AG10803 (cell line): ENCODE measurements at regions not wholly inside any gene's neighbourhood (a gene's known extent, or its start where the extent isn't known, plus 50 kb on each side); places are given as distances from the start of the nearest gene placed in this dataset.

Experiments
- DNase-seq: peaks from one replicate; pipeline ENCODE4 v3.0.0; 2010; ENCODE audit warnings: low read depth
- H3K4me3 ChIP-seq: 2 replicates; pipeline ENCODE4 v1.5.1; 2011; ENCODE audit warnings: mild to moderate bottlenecking, low read length, control low read depth
- TF ChIP-seq, protein P1 (sequence below): conservative IDR thresholded peaks from 2 replicates; pipeline ENCODE4 v1.5.1; 2011; ENCODE audit warnings: mild to moderate bottlenecking, low read length, control low read depth, inconsistent platforms

DNA sequence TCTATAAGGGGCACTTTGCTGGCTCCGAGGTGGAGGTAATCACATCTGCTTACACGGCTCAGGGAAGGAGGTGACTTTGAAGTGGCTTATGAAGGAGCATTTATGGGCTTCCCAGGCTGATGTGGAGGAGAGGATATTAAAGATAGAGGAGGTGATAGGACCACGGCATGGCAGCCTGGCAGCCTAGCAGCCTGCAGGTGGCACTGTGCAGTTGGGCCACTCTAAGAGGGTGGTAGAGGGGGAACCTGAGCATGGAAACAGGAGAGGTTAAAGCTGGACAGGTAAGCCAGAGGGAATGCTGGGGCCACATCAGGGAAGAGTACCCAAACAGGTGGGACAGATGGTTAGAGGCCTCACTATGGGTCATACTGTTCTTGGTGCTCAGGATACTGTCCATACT, 375.0 kb downstream of the WDR72 start:
- TF ChIP-seq, protein P1, sequence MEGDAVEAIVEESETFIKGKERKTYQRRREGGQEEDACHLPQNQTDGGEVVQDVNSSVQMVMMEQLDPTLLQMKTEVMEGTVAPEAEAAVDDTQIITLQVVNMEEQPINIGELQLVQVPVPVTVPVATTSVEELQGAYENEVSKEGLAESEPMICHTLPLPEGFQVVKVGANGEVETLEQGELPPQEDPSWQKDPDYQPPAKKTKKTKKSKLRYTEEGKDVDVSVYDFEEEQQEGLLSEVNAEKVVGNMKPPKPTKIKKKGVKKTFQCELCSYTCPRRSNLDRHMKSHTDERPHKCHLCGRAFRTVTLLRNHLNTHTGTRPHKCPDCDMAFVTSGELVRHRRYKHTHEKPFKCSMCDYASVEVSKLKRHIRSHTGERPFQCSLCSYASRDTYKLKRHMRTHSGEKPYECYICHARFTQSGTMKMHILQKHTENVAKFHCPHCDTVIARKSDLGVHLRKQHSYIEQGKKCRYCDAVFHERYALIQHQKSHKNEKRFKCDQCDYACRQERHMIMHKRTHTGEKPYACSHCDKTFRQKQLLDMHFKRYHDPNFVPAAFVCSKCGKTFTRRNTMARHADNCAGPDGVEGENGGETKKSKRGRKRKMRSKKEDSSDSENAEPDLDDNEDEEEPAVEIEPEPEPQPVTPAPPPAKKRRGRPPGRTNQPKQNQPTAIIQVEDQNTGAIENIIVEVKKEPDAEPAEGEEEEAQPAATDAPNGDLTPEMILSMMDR, result no peak
- H3K4me3 ChIP-seq, result no peak overlapping the region
- no peak for DNase-seq

DNA sequence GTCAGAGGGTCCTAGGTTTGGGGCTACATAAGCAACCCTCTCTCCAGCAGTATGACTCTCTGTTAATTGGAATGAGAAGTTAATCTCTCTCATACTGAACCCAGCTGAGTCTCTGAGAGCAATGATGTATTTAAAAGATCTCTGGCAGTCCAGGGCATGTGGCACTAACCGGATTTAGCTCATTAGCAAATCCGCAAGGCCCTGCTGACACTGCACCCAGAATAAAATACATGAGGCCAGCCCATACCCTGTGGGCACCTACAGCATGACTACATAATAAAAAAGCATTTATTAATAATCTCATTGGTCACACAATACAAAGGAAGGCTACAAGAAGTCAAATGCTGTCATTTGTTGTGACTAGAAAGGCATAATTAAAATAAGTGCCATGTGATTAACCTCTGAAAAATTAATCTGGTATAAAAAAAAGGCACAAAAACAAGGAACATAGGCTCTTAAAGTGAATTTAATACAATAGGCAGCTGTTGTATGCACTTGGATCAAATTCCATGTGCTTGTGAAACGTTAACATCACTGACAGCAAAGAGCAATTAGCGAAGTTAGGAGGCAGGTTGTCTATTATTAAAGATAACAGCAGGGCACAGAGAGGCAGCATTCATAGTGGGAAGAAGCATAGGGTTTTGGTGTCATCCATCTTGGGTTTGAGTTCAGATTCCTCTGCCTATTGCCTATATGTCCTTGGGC, 381.2 kb downstream of the WDR72 start:
- H3K4me3 ChIP-seq, result no peak overlapping the region
- DNase-seq, result no peak
- TF ChIP-seq, protein P1, result no peak

DNA sequence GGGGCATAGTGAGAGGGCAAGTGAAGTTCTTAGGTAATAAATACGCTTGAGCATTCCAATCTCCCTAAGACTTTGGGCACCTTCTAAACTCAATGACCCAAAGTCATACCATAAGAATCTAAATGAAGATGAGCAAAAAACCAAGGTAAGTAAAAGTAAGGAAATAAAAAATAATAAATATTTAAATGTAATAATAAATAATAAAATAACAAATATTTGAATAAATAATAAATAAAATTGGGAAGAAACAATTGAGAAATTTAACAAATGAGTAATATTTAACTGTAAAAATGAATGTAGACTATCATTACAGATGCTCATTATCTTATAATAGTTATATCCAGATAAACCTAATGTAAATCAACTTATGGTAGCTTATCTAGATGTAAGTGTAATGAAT, 391.7 kb downstream of the WDR72 start:
- H3K4me3 ChIP-seq, result no peak overlapping the region
- no peak for DNase-seq
- TF ChIP-seq, protein P1, result no peak

- DNase-seq, result no peak
- TF ChIP-seq, protein P1, result no peak
- no peak overlapping the region for H3K4me3 ChIP-seq
These were observed 398.6 kb downstream of the WDR72 start for GRCh38 chr15:53360881-53361280.

DNA sequence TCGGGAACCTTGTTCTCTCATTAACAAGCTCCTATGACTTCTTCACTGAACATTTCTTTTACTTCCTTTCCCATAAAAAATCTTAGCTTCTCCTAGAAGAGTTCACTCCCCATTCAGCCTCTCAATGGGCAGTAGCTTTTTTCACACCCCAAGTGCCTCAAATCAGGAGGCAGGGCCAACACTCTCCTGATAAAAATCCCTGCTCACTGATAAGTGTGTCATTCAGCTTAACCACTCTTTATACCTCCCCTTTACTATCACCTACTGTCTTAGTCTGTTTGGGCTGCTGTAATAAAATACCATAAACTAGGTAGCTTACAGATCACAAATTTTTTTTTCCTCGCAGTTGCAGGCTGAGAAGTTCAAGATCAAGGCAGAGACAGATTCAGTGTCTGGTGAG, 400.4 kb downstream of the WDR72 start:
- TF ChIP-seq, protein P1, result no peak
- H3K4me3 ChIP-seq, result no peak overlapping the region
- DNase-seq, result no peak

DNA sequence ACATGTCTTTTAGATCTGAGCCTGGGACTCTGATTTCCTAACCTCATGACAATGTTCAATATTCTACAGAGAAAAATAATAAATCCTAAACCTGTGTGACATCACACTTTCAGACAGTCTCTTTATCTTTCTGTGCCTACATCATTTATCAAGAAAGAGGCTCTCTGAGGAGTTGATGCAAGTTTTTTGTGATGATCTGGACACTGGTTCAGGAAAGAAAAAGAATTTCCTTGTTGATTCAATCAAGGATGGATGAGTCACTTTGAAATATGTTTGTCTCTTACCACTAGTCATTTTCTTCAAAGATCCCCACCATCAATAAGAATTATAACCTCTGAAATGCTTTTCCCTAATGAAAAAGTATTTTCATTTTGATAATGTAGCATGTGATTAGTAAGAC, 404.6 kb downstream of the WDR72 start:
- no peak overlapping the region for H3K4me3 ChIP-seq
- no peak for DNase-seq
- TF ChIP-seq, protein P1, result no peak

GRCh38 chr15:53351373-53351772, 408.1 kb downstream of the WDR72 start:
- DNase-seq, result no peak
- TF ChIP-seq, protein P1, result no peak
- H3K4me3 ChIP-seq, result no peak overlapping the region
